A204.1 (cell line): ENCODE measurements at regions not wholly inside any gene's neighbourhood (a gene's known extent, or its start where the extent isn't known, plus 50 kb on each side); places are given as distances from the start of the nearest gene placed in this dataset.
"Not testable (repeated sequence)": the region's sequence is repeated elsewhere in the genome, so short reads cannot be mapped to it uniquely, and the experiment has no call there.

Experiments used
- FAIRE-seq: peaks from 2 replicates; lab custom pipeline; 2012; peaks lifted over from hg19 to GRCh38; lab: Jason Lieb, UNC

GRCh38 chr2:209307161-209308001 is 116.5 kb upstream of the MAP2 start:
- no peak for FAIRE-seq

GRCh38 chr2:209308415-209308814 is 115.4 kb upstream of the MAP2 start:
- FAIRE-seq, result no peak

- no peak for FAIRE-seq
Measured at GRCh38 chr2:209311948-209312347, 111.9 kb upstream of the MAP2 start.

DNA sequence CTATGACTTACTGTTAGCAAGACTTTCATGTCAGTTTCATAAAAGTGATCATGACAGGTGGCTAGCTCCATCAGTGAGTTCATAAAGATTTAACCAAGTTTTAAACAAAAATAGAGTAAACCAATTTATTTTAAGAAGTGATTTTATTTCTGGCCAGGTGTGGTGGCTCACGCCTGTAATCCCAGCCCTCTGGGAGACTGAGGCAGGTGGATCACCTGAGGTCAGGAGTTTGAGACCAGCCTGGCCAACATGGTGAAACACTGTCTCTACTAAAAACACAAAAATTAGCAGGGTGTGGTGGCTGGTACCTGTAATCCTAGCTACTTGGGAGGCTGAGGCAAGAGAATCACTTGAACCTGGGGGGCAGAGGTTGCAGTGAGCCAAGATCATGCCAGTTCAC is 111.4 kb upstream of the MAP2 start:
- not testable (repeated sequence) for FAIRE-seq

GRCh38 chr2:209314653-209315052 is 109.2 kb upstream of the MAP2 start:
- no peak for FAIRE-seq

GRCh38 chr2:209316141-209316540 is 107.7 kb upstream of the MAP2 start:
- FAIRE-seq, result no peak

DNA sequence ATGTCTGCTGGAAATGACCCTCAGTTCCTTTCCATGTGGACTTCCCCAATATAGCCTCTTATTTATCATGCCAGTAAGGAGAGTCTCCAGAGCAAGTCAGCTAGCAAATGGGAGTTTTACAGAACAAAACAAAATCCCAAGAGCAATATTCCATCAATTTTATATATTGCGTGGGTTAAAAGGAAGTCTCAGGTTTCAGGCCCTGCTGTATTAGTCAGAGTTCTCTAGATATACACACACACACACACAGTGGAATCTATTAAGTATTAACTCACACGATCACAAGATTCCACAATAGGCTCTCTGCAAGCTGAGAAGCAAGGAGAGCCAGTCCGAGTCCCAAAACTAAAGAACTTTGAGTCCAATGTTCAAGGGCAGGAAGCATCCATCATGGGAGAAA is 102.8 kb upstream of the MAP2 start:
- no peak for FAIRE-seq

GRCh38 chr2:209321581-209321980 is 102.3 kb upstream of the MAP2 start:
- no peak for FAIRE-seq

- peak; percentile 89 for FAIRE-seq
Measured at GRCh38 chr2:209322041-209322440, 101.8 kb upstream of the MAP2 start.

DNA sequence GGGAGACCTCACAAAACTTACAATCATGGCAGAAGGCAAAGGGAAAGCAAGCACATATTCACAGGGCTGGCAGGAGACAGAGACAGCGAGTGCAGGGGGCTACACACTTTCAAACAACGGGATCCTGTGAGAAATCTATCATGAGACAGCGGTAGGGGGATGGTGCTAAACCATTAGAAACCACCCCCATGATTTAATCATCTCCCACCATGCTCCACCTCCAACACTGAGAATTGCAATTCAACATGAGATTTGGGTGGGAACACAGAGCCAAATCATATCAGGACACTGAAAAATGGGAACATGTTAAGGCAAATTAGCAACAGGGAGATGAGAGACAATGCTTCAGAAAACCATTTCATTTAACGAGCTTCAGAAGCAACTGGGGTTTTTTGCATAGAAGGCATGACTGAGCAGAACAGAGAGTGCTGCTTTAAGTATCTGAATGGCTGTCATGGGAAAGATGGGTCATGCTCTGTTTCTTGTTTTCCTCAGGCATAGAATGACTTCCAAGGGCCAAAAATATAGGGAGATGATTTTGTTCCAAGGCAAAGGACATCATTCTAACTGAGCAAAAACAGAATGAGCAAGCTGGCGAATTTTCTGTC is 100.8 kb upstream of the MAP2 start:
- no peak for FAIRE-seq

DNA sequence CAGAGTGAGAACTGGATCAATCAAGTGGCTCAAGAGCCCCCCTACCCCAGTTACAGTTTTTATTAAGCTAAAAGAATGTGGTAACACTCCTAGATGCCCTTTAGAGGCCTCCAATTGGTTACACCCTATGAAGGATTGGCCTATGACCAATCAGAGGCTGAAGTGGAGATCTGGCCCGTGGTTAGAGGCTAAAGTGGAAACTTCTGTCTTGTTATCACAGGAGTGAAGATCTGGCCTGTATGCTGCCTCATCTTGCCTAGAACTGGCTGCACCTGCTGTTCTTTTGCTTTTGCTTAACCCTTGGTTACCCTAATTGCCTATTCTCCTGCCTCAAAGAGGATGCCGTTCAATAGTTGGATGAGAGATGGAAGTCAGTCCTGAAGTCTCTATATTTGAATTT is 100.1 kb upstream of the MAP2 start:
- no peak for FAIRE-seq

GRCh38 chr2:209324281-209324680 is 99.6 kb upstream of the MAP2 start:
- no peak for FAIRE-seq

DNA sequence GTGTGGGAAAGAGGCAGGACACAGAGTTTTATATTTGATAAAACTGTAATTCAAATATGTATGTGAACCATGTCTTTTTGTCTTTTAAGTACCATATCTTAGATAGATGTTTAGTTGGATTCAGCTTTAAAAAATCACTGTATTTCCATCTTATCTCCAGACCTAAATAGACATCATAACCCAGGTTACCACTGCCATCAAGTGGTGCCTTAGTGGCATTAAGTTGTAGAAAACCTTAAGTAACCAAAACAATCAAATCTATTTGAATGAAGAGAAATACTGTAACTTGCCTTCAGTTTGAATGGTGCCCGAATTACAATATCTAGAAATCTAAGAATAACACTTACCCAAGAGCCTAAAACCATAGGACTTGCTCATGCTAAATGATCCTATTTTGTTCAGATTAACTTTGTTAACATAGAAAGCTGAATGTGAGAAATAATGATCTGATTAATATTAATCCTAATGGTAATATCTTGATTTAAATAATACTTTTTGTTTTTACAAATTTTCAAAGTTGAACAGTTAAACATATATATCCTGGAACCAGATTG is 92.5 kb upstream of the MAP2 start:
- FAIRE-seq, result peak; percentile 93

DNA sequence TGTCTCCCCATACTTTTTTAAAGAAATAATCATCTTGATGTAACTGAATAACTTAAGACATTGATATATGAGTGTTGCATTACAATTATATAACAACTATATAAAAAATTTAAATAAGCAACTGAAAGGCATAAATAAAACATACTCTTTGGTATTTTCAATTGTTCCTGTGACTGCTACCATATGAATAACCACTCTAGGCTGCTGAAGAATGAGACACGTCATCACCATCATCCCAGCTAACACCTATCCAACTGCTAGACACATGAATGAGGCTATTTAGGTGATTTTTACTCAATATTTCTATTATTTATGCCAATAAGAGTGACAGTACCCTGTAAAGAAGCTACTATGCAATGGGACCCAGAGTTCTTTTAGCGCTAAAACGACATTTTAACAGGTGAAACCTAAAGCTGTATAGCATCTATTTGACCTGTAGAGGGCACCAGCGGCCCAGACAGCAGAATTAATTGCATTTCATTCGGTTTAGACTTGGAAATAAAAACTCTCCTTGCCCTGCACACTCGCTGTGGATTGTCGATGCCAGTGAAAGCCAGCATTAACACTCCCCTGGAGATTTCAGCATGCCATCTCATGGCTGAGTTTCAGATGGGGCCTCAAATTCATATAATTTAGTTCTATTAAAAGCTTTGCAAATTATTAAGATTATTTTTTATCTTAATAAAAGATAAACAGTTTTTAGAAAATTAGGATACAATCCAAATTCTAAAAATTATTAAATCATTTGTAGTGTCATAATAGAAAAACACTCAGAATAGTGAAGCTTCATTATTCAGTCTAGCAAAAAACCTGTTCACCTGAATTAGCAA is 89.4 kb upstream of the MAP2 start:
- FAIRE-seq, result peak; percentile 85

DNA sequence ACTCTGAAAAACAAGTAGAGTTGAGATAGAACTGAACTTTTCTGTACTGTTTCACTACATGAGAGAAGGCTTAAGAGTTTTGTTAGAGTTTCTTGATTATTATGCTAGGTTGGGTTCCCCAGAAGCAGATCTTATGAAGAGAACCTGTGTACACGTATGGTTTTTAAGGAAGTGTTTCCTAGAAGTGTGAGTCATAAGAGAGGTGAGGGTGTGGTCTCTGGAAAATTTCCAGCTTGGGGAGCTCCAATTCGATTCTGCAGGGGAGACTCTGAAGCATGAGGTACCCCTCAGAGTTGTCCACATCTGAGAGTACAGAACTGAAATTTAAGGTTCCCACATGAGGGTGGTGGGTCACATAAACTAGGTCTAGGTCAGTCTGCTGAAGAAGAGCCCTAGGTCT is 83.3 kb upstream of the MAP2 start:
- no peak for FAIRE-seq

GRCh38 chr2:209344349-209344748 is 79.5 kb upstream of the MAP2 start:
- no peak for FAIRE-seq

GRCh38 chr2:209348433-209348832 is 75.4 kb upstream of the MAP2 start:
- no peak for FAIRE-seq

- no peak for FAIRE-seq
Measured at GRCh38 chr2:209351636-209352035, 72.2 kb upstream of the MAP2 start.

DNA sequence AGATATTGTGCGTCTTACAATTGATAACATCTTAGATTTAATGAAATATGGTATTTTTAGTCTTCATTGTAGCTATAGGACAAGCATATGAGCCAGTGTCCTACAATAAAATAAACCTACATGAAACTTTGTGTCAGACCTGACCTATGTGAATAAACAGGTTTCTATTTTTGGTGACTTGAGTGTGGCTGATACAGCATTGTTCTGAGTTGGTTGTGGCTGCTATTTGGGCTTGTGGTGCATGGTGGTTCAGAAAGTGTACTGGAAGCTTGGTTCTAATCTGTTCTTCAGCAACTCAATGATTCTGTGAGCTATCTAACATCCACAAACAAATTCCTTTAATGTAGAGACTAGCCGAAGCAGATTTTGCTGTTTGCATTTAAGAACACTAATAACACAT is 64.9 kb upstream of the MAP2 start:
- FAIRE-seq, result no peak

- FAIRE-seq, result no peak
Measured at GRCh38 chr2:209367075-209367747, 56.6 kb upstream of the MAP2 start.

GRCh38 chr2:209368406-209368805 is 55.4 kb upstream of the MAP2 start:
- FAIRE-seq, result no peak

GRCh38 chr2:209368914-209369313 is 54.9 kb upstream of the MAP2 start:
- FAIRE-seq, result no peak
